MM.1S (cell line): ENCODE measurements at regions not wholly inside any gene's neighbourhood (a gene's known extent, or its start where the extent isn't known, plus 50 kb on each side); places are given as distances from the start of the nearest gene placed in this dataset.

ENCODE experiments used
- CTCF ChIP-seq: fragments of 300-600 bp; sonication (generic); IDR thresholded peaks from 2 replicates; pipeline ENCODE4 v1.5.1; 2016; ENCODE audit warnings: antibody characterized with exemption, low read length, mixed read lengths
- EZH2phosphoT487 ChIP-seq: fragments of 300-600 bp; sonication (generic); IDR thresholded peaks from 2 replicates; pipeline ENCODE4 v1.6.1; 2018; ENCODE audit warnings: antibody characterized with exemption, low read length

- TF ChIP-seq CTCF (no peak), EZH2phosphoT487 (no peak)
Measured at GRCh38 chr13:79654520-79654919, 173.6 kb downstream of the NDFIP2 start.
